Liver (tissue), 8 donors: ENCODE measurements at regions not wholly inside any gene's neighbourhood (a gene's known extent, or its start where the extent isn't known, plus 50 kb on each side); places are given as distances from the start of the nearest gene placed in this dataset.

ENCODE experiments used
- DNase-seq: peaks from one replicate; pipeline ENCODE4 v3.0.0-alpha.2; 2017; ENCODE audit warnings: low spot score
- H3K27ac ChIP-seq, 2 donors: one replicate each; pipeline ENCODE4 v1.7.0; 2013; ENCODE audit warnings: inconsistent platforms in 2 of 2, low read length in 2 of 2, control low read depth in 1 of 2, low read depth in 1 of 2, mild to moderate bottlenecking in 1 of 2
- H3K27me3 ChIP-seq, 4 donors: one replicate each; pipeline versions ENCODE4 v1.6.1 to v1.7.0; 2013; ENCODE audit warnings: low read length in 3 of 4, inconsistent platforms in 1 of 4, mild to moderate bottlenecking in 1 of 4, moderate library complexity in 1 of 4; ENCODE audit not compliant: control insufficient read depth in 4 of 4, insufficient read depth in 4 of 4
- H3K36me3 ChIP-seq, 4 donors: one replicate each; pipeline versions ENCODE4 v1.6.1 to v1.7.0; 2013; ENCODE audit warnings: low read length in 3 of 4, mild to moderate bottlenecking in 3 of 4, low read depth in 1 of 4, moderate library complexity in 1 of 4; ENCODE audit not compliant: control insufficient read depth in 4 of 4, insufficient read depth in 3 of 4
- H3K4me1 ChIP-seq, 4 donors: one replicate each; pipeline versions ENCODE4 v1.6.1 to v1.7.0; 2013; ENCODE audit warnings: low read length in 3 of 4, mild to moderate bottlenecking in 3 of 4, moderate library complexity in 1 of 4; ENCODE audit not compliant: control insufficient read depth in 4 of 4, insufficient read depth in 4 of 4
- H3K4me3 ChIP-seq, 3 donors: one replicate each; pipeline versions ENCODE4 v1.6.1 to v1.7.0; 2013; ENCODE audit warnings: low read length in 3 of 3, control low read depth in 1 of 3, low read depth in 1 of 3, mild to moderate bottlenecking in 1 of 3
- H3K9ac ChIP-seq, 2 donors: one replicate each; pipeline ENCODE4 v1.7.0; 2013; ENCODE audit warnings: low read length in 2 of 2, mild to moderate bottlenecking in 2 of 2, moderate library complexity in 2 of 2, control low read depth in 1 of 2, low read depth in 1 of 2
- H3K9me3 ChIP-seq, 4 donors: one replicate each; pipeline versions ENCODE4 v1.6.1 to v1.7.0; 2013; ENCODE audit warnings: low read length in 3 of 4; ENCODE audit not compliant: control insufficient read depth in 4 of 4
- FOXA1 ChIP-seq: IDR thresholded peaks from 2 replicates; pipeline ENCODE4 v1.6.1; 2016; ENCODE audit warnings: antibody characterized with exemption
- FOXA2 ChIP-seq: IDR thresholded peaks from 2 replicates; pipeline ENCODE4 v1.6.1; 2016; ENCODE audit warnings: antibody characterized with exemption
- GABPA ChIP-seq, 2 donors: IDR thresholded peaks in 1 of 2; conservative IDR thresholded peaks in 1 of 2; 2 replicates each; pipeline ENCODE4 v1.6.1; 2016; ENCODE audit warnings: antibody characterized with exemption in 2 of 2, mild to moderate bottlenecking in 1 of 2, moderate library complexity in 1 of 2
- HNF4A ChIP-seq, 2 donors: conservative IDR thresholded peaks; 2 replicates each; pipeline ENCODE4 v1.6.1; 2016; ENCODE audit warnings: antibody characterized with exemption in 2 of 2, mild to moderate bottlenecking in 2 of 2
- HNF4G ChIP-seq: IDR thresholded peaks from 2 replicates; pipeline ENCODE4 v1.6.1; 2016; ENCODE audit warnings: antibody characterized with exemption
- JUND ChIP-seq, 2 donors: IDR thresholded peaks; 2 replicates each; pipeline ENCODE4 v1.6.1; 2016; ENCODE audit warnings: antibody characterized with exemption in 2 of 2
- RAD21 ChIP-seq, 2 donors: IDR thresholded peaks; 2 replicates each; pipeline ENCODE4 v1.6.1; 2016; ENCODE audit warnings: antibody characterized with exemption in 2 of 2, mild to moderate bottlenecking in 2 of 2
- SP1 ChIP-seq: IDR thresholded peaks from 2 replicates; pipeline ENCODE4 v1.6.1; 2018; ENCODE audit warnings: antibody characterized with exemption, mild to moderate bottlenecking
- TAF1 ChIP-seq: conservative IDR thresholded peaks from 2 replicates; pipeline ENCODE4 v1.6.1; 2016; ENCODE audit warnings: antibody characterized with exemption, mild to moderate bottlenecking
- YY1 ChIP-seq: IDR thresholded peaks from 2 replicates; pipeline ENCODE4 v1.6.1; 2016; ENCODE audit warnings: antibody characterized with exemption, mild to moderate bottlenecking
- WGBS: extraction: QIAGEN DNeasy Blood & Tissue Kit; methylation state at CpG from one replicate; pipeline ENCODE4 v1.1.7; 2013; 5-methylcytosine and 5-hydroxymethylcytosine counted together
- TF ChIP-seq, protein P1 (sequence below): IDR thresholded peaks from 2 replicates; pipeline ENCODE4 v1.6.1; 2016; ENCODE audit warnings: antibody characterized with exemption, mild to moderate bottlenecking
- TF ChIP-seq, protein P2 (sequence below): IDR thresholded peaks from 2 replicates; pipeline ENCODE4 v1.6.1; 2016; ENCODE audit warnings: antibody characterized with exemption
- TF ChIP-seq, protein P3 (sequence below): fragments of 150-350 bp; IDR thresholded peaks from 2 replicates; pipeline ENCODE4 v1.5.1; 2017; ENCODE audit warnings: improper control_type of control experiment, low read depth, low read length; ENCODE audit not compliant: missing input control
- TF ChIP-seq, protein P4 (sequence below): IDR thresholded peaks from 2 replicates; pipeline ENCODE4 v1.6.1; 2016; ENCODE audit warnings: antibody characterized with exemption
- donor health status: healthy.
- donor health status: healthy.
- donor health status: healthy.
- donor health status: healthy.
- donor health status: healthy.

DNA sequence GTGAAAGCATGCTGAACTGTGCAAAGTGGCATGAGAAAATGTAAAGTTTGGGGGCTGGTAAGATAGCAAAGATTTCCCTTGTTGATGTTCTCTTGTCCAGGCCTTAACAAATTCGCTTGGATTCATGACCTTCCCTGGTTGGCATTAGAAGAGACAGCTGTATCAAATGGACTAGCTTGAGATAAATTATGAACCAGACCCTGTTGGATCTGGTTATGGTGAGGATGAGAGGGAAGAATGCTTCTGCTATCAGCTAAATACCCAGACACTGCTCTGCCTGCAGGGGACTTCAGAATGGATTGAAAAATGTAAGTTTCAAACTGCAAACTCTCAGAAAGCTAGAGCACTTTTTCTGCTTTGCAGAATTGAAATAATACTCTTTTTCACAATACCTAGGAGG, 135.2 kb downstream of the EFNB2 start:
- Histone ChIP-seq H3K4me3 (no peak overlapping the region), H3K9me3 (no peaks in the 10 kb centered on the region), H3K27ac (no peak overlapping the region), H3K4me1 (no peaks in the 10 kb centered on the region), H3K36me3 (no peaks in the 10 kb centered on the region), H3K9ac (no peak overlapping the region), H3K27me3 (peaks cover 0 to 6% (median 0%) of the 10 kb centered on the region in 4 donors)
- no peak for DNase-seq
- 48% methylated on average over 1 of the region's 1 CpG for WGBS
- TF ChIP-seq YY1 (no peak), TAF1 (no peak), FOXA2 (no peak), SP1 (no peak), FOXA1 (no peak), HNF4A (conservative IDR thresholded peaks at IDR 0.05) (no peak), GABPA (IDR thresholded peaks at IDR 0.05 in 1 of 2, conservative IDR thresholded peaks at IDR 0.05 in 1 of 2) (no peak)
- TF ChIP-seq, protein P1, sequence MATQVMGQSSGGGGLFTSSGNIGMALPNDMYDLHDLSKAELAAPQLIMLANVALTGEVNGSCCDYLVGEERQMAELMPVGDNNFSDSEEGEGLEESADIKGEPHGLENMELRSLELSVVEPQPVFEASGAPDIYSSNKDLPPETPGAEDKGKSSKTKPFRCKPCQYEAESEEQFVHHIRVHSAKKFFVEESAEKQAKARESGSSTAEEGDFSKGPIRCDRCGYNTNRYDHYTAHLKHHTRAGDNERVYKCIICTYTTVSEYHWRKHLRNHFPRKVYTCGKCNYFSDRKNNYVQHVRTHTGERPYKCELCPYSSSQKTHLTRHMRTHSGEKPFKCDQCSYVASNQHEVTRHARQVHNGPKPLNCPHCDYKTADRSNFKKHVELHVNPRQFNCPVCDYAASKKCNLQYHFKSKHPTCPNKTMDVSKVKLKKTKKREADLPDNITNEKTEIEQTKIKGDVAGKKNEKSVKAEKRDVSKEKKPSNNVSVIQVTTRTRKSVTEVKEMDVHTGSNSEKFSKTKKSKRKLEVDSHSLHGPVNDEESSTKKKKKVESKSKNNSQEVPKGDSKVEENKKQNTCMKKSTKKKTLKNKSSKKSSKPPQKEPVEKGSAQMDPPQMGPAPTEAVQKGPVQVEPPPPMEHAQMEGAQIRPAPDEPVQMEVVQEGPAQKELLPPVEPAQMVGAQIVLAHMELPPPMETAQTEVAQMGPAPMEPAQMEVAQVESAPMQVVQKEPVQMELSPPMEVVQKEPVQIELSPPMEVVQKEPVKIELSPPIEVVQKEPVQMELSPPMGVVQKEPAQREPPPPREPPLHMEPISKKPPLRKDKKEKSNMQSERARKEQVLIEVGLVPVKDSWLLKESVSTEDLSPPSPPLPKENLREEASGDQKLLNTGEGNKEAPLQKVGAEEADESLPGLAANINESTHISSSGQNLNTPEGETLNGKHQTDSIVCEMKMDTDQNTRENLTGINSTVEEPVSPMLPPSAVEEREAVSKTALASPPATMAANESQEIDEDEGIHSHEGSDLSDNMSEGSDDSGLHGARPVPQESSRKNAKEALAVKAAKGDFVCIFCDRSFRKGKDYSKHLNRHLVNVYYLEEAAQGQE: no peak
- TF ChIP-seq, protein P2, sequence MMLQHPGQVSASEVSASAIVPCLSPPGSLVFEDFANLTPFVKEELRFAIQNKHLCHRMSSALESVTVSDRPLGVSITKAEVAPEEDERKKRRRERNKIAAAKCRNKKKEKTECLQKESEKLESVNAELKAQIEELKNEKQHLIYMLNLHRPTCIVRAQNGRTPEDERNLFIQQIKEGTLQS: no peak
- TF ChIP-seq, protein P3, sequence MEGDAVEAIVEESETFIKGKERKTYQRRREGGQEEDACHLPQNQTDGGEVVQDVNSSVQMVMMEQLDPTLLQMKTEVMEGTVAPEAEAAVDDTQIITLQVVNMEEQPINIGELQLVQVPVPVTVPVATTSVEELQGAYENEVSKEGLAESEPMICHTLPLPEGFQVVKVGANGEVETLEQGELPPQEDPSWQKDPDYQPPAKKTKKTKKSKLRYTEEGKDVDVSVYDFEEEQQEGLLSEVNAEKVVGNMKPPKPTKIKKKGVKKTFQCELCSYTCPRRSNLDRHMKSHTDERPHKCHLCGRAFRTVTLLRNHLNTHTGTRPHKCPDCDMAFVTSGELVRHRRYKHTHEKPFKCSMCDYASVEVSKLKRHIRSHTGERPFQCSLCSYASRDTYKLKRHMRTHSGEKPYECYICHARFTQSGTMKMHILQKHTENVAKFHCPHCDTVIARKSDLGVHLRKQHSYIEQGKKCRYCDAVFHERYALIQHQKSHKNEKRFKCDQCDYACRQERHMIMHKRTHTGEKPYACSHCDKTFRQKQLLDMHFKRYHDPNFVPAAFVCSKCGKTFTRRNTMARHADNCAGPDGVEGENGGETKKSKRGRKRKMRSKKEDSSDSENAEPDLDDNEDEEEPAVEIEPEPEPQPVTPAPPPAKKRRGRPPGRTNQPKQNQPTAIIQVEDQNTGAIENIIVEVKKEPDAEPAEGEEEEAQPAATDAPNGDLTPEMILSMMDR: no peak
- TF ChIP-seq, protein P4, sequence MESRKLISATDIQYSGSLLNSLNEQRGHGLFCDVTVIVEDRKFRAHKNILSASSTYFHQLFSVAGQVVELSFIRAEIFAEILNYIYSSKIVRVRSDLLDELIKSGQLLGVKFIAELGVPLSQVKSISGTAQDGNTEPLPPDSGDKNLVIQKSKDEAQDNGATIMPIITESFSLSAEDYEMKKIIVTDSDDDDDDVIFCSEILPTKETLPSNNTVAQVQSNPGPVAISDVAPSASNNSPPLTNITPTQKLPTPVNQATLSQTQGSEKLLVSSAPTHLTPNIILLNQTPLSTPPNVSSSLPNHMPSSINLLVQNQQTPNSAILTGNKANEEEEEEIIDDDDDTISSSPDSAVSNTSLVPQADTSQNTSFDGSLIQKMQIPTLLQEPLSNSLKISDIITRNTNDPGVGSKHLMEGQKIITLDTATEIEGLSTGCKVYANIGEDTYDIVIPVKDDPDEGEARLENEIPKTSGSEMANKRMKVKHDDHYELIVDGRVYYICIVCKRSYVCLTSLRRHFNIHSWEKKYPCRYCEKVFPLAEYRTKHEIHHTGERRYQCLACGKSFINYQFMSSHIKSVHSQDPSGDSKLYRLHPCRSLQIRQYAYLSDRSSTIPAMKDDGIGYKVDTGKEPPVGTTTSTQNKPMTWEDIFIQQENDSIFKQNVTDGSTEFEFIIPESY: no peak

DNA sequence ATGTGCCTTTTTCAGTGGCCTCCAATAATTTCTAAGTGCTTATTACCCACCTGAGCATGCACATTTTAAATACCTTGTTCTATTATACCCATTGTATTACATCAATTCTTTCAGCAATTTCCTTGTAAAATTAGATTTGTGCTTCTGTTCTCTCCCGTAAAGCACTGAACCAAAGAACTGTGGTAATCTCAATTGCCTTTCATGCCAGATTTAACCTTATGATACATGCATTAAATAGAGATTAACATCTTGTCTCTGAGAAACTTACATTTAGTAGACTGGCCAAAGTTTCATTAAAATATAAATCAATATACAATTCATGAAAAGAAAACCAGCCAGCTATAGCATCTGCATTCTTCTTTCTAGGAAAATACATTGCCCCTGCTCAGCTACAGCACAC, 137.2 kb downstream of the EFNB2 start:
- H3K36me3 ChIP-seq: no peaks in the 10 kb centered on the region
- peaks cover 0 to 6% (median 0%) of the 10 kb centered on the region in 4 donors for H3K27me3 ChIP-seq
- no peak for DNase-seq
- no peak overlapping the region for H3K27ac ChIP-seq
- no peak overlapping the region for H3K4me3 ChIP-seq
- WGBS: 78% methylated on average over 1 of the region's 1 CpG
- no peaks in the 10 kb centered on the region for H3K9me3 ChIP-seq
- no peak overlapping the region for H3K9ac ChIP-seq
- TF ChIP-seq HNF4A (conservative IDR thresholded peaks at IDR 0.05) (no peak), JUND (IDR thresholded peaks at IDR 0.05) (no peak), HNF4G (no peak), SP1 (no peak), FOXA1 (no peak), RAD21 (IDR thresholded peaks at IDR 0.05) (no peak), TAF1 (no peak)
- TF ChIP-seq, protein P4: no peak
- no peaks in the 10 kb centered on the region for H3K4me1 ChIP-seq
